ENCODE measurements at regions not wholly inside any gene's neighbourhood (a gene's known extent, or its start where the extent isn't known, plus 50 kb on each side); places are given as distances from the start of the nearest gene placed in this dataset.

GRCh38 chr14:85050180-85050579 is 479.8 kb upstream of the FLRT2 start:
- intact Hi-C loops (cut with micrococcal nuclease; ENCODE audit: unreplicated experiment) (no loop called here), in situ Hi-C loops (cut with HindIII; ENCODE audit: low pct_unique_long_range_greater_than_20kb, low sequenced_read_pairs) (no loop called here)
- no peak overlapping the region for H3K27ac ChIP-seq (ENCODE audit: low read length)
- TF ChIP-seq, protein P1, sequence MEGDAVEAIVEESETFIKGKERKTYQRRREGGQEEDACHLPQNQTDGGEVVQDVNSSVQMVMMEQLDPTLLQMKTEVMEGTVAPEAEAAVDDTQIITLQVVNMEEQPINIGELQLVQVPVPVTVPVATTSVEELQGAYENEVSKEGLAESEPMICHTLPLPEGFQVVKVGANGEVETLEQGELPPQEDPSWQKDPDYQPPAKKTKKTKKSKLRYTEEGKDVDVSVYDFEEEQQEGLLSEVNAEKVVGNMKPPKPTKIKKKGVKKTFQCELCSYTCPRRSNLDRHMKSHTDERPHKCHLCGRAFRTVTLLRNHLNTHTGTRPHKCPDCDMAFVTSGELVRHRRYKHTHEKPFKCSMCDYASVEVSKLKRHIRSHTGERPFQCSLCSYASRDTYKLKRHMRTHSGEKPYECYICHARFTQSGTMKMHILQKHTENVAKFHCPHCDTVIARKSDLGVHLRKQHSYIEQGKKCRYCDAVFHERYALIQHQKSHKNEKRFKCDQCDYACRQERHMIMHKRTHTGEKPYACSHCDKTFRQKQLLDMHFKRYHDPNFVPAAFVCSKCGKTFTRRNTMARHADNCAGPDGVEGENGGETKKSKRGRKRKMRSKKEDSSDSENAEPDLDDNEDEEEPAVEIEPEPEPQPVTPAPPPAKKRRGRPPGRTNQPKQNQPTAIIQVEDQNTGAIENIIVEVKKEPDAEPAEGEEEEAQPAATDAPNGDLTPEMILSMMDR (IDR thresholded peaks at IDR 0.05) = no peak
- TF ChIP-seq SIN3A (IDR thresholded peaks at IDR 0.05; ENCODE audit: borderline replicate concordance, insufficient read depth, low read depth, low read length) (no peak), TCF7L2 (IDR thresholded peaks at IDR 0.05; ENCODE audit: low read depth, low read length) (no peak), POLR2AphosphoS5 (IDR thresholded peaks at IDR 0.05; ENCODE audit: low read depth, low read length) (no peak), REST (IDR thresholded peaks at IDR 0.05; ENCODE audit: insufficient read depth in 1 of 2, low read depth in 2 of 2, low read length in 1 of 2) (no peak)
- ChIA-PET CTCF (no interaction called here), POLR2A (no interaction called here)
- no peaks in the 10 kb centered on the region for H3K27me3 ChIP-seq (ENCODE audit: control insufficient read depth, insufficient read depth, low read length)
- no peaks in the 10 kb centered on the region for H3K36me3 ChIP-seq (ENCODE audit: control insufficient read depth, insufficient read depth, low read length)
- H3K4me1 ChIP-seq (ENCODE audit: control insufficient read depth, insufficient read depth, low read length) = no peaks in the 10 kb centered on the region
- no peaks in the 10 kb centered on the region for H3K9me3 ChIP-seq (ENCODE audit: control insufficient read depth, insufficient read depth, low read depth, low read length)
- no peak for ATAC-seq
- BruUV-seq (replicated peaks) = no TSS peak
- H3K4me3 ChIP-seq (ENCODE audit: low read depth in 2 of 2, low read length in 2 of 2) = no peak overlapping the region
- DNase-seq (ENCODE audit: low read depth, low spot score) = no peak

GRCh38 chr14:85052646-85053045 is 477.3 kb upstream of the FLRT2 start:
- intact Hi-C loops (cut with micrococcal nuclease; ENCODE audit: unreplicated experiment) (no loop called here), in situ Hi-C loops (cut with HindIII; ENCODE audit: low pct_unique_long_range_greater_than_20kb, low sequenced_read_pairs) (no loop called here)
- TF ChIP-seq POLR2AphosphoS5 (IDR thresholded peaks at IDR 0.05; ENCODE audit: low read depth, low read length) (no peak), SIN3A (IDR thresholded peaks at IDR 0.05; ENCODE audit: borderline replicate concordance, insufficient read depth, low read depth, low read length) (no peak), REST (IDR thresholded peaks at IDR 0.05; ENCODE audit: insufficient read depth in 1 of 2, low read depth in 2 of 2, low read length in 1 of 2) (no peak), TCF7L2 (IDR thresholded peaks at IDR 0.05; ENCODE audit: low read depth, low read length) (no peak)
- TF ChIP-seq, protein P1 (IDR thresholded peaks at IDR 0.05) = no peak
- H3K4me1 ChIP-seq (ENCODE audit: control insufficient read depth, insufficient read depth, low read length) = no peaks in the 10 kb centered on the region
- no peaks in the 10 kb centered on the region for H3K27me3 ChIP-seq (ENCODE audit: control insufficient read depth, insufficient read depth, low read length)
- ATAC-seq (no peak), DNase-seq (ENCODE audit: low read depth, low spot score) (no peak)
- no peak overlapping the region for H3K27ac ChIP-seq (ENCODE audit: low read length)
- POLR2A ChIA-PET = no interaction called here
- H3K4me3 ChIP-seq (ENCODE audit: low read depth in 2 of 2, low read length in 2 of 2) = no peak overlapping the region
- no TSS peak for BruUV-seq (replicated peaks)
- CTCF ChIA-PET = no interaction called here
- H3K36me3 ChIP-seq (ENCODE audit: control insufficient read depth, insufficient read depth, low read length) = no peaks in the 10 kb centered on the region
- no peaks in the 10 kb centered on the region for H3K9me3 ChIP-seq (ENCODE audit: control insufficient read depth, insufficient read depth, low read depth, low read length)
